Left renal pelvis (tissue), 4 donors: ENCODE measurements at regions not wholly inside any gene's neighbourhood (a gene's known extent, or its start where the extent isn't known, plus 50 kb on each side); places are given as distances from the start of the nearest gene placed in this dataset.
A peak's percentile ranks its signal among the peaks of the same experiment; 100 is the strongest.
"Not testable (repeated sequence)": the region's sequence is repeated elsewhere in the genome, so short reads cannot be mapped to it uniquely, and the experiment has no call there.

ENCODE experiments used
- DNase-seq, 4 donors: peaks; one replicate each; pipeline ENCODE4 v3.0.0-alpha.2; 2013; ENCODE audit warnings: low read depth in 4 of 4, low spot score in 3 of 4

- no peak for DNase-seq
Measured at GRCh38 chr5:163330723-163331668, 106.4 kb upstream of the CCNG1 start.

DNA sequence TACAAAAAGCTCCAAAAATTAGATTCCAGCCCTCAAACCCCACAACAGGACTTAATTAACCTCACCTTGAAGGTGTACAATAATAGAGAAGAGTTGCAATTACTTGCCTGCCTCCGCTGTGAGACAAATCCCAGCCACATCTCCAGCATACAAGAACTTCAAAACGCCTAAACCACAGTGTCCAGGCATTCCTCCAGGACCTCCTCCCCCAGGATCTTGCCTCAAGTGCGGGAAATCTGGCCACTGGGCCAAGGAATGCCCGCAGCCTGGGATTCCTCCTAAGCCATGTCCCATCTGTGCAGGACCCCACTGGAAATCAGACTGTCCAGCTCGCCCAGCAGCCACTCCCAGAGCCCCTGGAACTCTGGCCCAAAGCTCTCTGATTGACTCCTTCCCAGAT, 101.3 kb upstream of the CCNG1 start:
- not testable (repeated sequence) for DNase-seq

DNA sequence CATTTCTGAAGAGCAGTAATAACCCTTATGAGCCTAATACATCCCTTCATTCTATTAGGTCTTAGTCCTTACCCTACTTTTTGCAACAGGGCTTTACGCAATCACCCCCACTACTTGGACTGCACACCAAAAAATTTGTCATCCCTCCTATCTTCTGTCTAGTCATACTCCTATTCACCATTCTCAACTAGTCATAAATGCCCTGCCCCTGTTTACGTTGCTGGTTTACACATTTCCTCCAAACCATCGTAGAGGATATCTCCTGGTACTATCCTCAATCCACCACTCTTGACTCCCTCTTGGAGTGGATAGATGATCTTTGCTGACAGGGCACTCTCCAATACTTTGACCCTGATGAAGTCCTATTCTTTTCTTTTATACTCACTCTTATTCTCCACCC, 98.2 kb upstream of the CCNG1 start:
- no peak for DNase-seq

GRCh38 chr5:163340378-163340777, 97.0 kb upstream of the CCNG1 start:
- DNase-seq: not testable (repeated sequence)

GRCh38 chr5:163342306-163342705, 95.1 kb upstream of the CCNG1 start:
- no peak for DNase-seq

- DNase-seq: no peak
Measured at GRCh38 chr5:163345216-163345615, 92.2 kb upstream of the CCNG1 start.

DNA sequence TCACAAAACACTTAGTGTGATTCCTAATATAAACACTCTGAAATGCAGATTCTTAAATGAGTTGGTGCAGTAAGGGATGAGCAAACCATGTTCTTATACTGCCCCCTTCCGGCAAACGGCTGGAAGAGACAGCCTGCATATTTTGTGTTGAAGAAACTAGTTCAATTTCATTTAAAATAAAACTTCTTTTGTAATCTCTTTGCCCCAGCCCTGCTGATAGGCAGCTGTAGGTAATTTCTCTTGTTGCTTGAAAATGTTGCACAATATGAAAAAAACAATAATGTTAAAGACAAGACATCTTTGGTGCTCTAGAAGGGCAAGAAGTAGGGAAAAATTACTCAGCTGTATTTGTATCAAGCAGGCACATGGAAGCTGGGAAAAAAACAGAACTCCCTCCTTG, 89.7 kb upstream of the CCNG1 start:
- peak; percentile 20 to 40 (median 30) for DNase-seq

DNA sequence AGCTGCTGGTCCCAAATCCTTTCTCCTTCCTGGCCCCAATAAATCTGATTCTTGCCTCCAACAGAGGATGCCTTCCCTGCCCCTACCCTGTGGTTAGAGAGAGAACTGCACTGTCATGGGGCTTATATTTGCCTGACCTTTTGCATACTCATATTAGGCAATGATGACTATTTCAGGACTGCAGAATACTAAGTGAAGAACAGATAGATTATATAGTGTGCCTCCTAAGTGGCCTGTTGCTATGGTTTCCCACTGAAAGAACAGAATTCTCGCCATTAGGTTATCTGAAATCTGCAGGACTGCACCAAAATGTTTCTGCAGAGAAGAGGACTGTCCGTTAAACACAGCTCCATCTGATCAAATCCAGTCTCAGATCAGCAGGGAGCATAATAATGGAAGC, 87.3 kb upstream of the CCNG1 start:
- no peak for DNase-seq

GRCh38 chr5:163352531-163352930, 84.9 kb upstream of the CCNG1 start:
- no peak for DNase-seq

DNA sequence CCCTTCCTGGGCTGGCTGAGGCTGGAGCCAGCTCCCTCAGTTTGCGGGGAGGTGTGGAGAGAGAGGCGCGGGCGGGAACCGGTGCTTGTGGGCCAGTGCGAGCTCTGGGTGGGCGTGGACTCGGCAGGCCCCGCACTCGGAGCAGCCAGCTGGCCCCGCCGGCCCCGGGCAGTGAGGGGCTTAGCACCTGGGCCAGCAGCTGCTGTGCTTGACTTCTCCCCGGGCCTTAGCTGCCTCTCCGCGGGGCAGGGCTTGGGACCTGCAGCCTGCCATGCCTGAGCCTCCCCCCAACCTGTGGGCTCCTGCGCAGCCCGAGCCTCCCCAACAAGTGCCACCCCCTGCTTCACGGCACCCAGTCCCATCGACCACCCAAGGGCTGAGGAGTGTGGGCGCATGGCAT, 81.6 kb upstream of the CCNG1 start:
- not testable (repeated sequence) for DNase-seq

- DNase-seq: no peak
Measured at GRCh38 chr5:163357636-163358035, 79.8 kb upstream of the CCNG1 start.

- no peak for DNase-seq
Measured at GRCh38 chr5:163360656-163361055, 76.7 kb upstream of the CCNG1 start.

DNA sequence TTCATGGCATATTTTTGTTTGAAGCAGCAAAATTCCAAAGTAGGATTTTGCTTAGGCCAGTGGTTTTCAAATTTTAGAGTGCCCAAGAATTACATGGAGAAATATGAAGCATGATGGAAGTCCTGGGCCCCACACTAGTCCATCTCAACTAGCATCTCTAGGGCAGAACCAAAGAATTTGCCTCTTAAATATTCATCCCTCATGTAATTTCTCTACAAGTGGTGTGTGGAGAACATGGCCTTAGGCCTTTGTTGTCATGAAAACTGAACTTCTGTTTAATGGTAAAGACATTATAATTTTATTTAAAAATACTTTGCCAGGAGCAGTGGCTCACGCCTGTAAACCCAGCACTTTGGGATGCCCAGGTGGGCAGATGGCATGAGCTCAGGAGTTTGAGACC, 75.9 kb upstream of the CCNG1 start:
- no peak for DNase-seq

DNA sequence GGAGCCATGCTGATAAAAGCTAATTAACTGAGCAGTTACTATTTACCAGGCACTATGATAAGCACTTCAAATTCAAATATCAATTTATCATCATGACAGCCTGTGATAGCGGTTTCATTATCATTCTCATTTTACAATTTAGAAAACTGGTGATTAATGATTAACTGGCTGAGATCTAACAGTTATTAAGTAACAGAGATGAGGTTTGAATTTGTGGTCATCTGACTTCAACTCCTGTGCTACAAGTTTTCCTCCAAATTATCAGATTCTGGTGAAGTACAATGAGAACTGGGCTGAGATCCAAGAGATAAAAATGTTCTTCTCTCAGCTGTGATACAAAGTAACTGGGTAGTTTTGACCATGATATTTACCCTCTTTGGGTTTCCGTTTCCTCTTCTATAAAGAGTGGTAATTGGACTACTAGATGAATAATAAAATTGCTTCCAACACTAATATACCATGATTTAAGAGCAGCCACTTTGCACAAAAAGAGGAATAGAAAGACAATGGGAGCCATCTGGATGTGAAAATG, 74.5 kb upstream of the CCNG1 start:
- DNase-seq: no peak

GRCh38 chr5:163363389-163363788, 74.0 kb upstream of the CCNG1 start:
- DNase-seq: no peak

DNA sequence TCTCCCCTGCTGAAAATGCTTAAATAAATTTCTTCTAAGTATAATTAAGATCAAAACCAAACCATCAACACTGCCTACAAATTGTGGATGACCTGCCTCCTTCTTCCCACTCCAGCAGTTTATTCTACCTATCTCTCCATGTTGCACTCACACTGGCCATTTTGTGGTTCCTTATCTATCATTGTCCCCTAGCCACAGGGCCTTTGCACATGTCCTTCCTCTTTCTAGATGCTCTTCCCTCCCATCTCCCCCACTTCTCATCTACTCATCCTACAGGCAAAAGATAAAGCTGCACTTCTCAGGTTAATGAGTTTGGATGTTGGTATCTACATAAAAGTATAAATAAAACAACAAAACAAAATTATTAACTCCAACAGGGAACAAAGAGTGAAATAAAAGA, 70.6 kb upstream of the CCNG1 start:
- DNase-seq: no peak

DNA sequence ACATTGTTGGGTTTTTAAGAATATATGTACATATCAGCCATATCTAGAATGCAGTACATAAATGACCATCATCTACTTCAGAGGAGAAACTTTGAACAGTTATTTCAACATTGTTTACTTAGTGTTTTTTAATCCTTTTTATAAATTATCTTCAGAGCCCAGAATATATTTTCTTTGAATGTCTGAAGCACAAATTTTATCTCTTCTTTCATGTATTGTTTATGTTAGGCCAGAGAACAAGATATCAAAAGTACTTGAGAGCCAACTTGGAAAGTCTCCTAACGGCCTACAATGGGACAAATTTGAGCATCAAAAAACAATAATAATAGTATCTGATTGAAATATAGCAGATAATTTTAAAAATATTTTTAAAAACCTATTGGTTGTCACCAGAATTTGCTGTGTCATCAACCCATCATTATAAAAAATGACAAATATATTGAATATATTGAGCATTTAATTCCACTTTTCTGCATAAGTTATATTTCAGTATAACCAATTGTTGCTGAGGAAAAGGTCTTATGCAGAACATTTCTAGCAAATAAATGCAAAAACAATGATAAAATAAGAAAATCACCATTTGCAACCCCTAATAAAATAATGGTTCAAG, 67.5 kb upstream of the CCNG1 start:
- no peak for DNase-seq

GRCh38 chr5:163373436-163374084, 63.8 kb upstream of the CCNG1 start:
- no peak for DNase-seq

DNA sequence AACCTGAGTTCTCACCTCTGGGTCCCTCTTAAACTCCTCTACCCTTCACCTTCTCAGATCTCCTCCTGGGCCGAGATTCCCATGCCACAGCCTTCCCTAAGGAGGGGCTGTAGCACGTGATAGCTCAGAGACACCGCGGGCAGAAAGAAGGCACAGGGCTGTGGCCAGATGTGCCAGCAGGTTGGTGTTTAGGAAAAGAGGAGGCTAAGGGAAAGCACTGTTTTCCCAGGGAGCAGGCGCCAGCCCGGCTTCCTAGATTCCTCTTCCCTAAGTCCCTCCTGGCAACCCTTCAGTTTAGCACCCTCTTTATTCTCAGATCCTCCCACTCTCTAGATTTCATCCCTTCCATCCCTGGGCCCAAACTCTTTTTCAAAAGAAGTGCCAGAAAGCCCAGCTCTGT, 59.4 kb upstream of the CCNG1 start:
- DNase-seq: no peak

GRCh38 chr5:163379298-163380155, 57.9 kb upstream of the CCNG1 start:
- no peak for DNase-seq
